GM21526 (cell line): ENCODE measurements at regions not wholly inside any gene's neighbourhood (a gene's known extent, or its start where the extent isn't known, plus 50 kb on each side); places are given as distances from the start of the nearest gene placed in this dataset.
"Not testable (repeated sequence)": the region's sequence is repeated elsewhere in the genome, so short reads cannot be mapped to it uniquely, and the experiment has no call there.

ENCODE experiments used
- ATAC-seq: cut with Tn5 transposase; IDR thresholded peaks from one replicate; pipeline ENCODE4 v1.9.1; 2021; ENCODE audit warnings: moderate library complexity; ENCODE audit not compliant: unreplicated experiment, low FRiP score

- no peak for ATAC-seq
These were observed 53.8 kb upstream of the ADAMTS18 start for GRCh38 chr16:77488652-77489051.

- ATAC-seq, result no peak
These were observed 56.3 kb upstream of the ADAMTS18 start for GRCh38 chr16:77491091-77491490.

- ATAC-seq, result no peak
These were observed 62.1 kb upstream of the ADAMTS18 start for GRCh38 chr16:77496934-77497333.

GRCh38 chr16:77499373-77500285 lies 64.8 kb upstream of the ADAMTS18 start:
- no peak for ATAC-seq

- no peak for ATAC-seq
These were observed 65.4 kb upstream of the ADAMTS18 start for GRCh38 chr16:77500286-77500598.

- ATAC-seq, result no peak
These were observed 66.3 kb upstream of the ADAMTS18 start for GRCh38 chr16:77500934-77501664.

- ATAC-seq, result no peak
These were observed 67.6 kb upstream of the ADAMTS18 start for GRCh38 chr16:77502448-77502847.

GRCh38 chr16:77506492-77506891 lies 71.7 kb upstream of the ADAMTS18 start:
- not testable (repeated sequence) for ATAC-seq

GRCh38 chr16:77509051-77509450 lies 74.2 kb upstream of the ADAMTS18 start:
- no peak for ATAC-seq

- ATAC-seq, result no peak
These were observed 75.0 kb upstream of the ADAMTS18 start for GRCh38 chr16:77509796-77510195.

- ATAC-seq, result no peak
These were observed 76.2 kb upstream of the ADAMTS18 start for GRCh38 chr16:77511053-77511452.

- no peak for ATAC-seq
These were observed 79.8 kb upstream of the ADAMTS18 start for GRCh38 chr16:77514500-77515220.

GRCh38 chr16:77525226-77525625 lies 90.4 kb upstream of the ADAMTS18 start:
- ATAC-seq, result not testable (repeated sequence)

GRCh38 chr16:77531752-77532151 lies 96.9 kb upstream of the ADAMTS18 start:
- ATAC-seq, result no peak

- no peak for ATAC-seq
These were observed 102.0 kb upstream of the ADAMTS18 start for GRCh38 chr16:77536809-77537208.

- ATAC-seq, result no peak
These were observed 104.7 kb upstream of the ADAMTS18 start for GRCh38 chr16:77539421-77540034.

GRCh38 chr16:77540646-77541045 lies 105.8 kb upstream of the ADAMTS18 start:
- no peak for ATAC-seq

GRCh38 chr16:77541165-77541564 lies 106.3 kb upstream of the ADAMTS18 start:
- no peak for ATAC-seq

GRCh38 chr16:77548151-77548550 lies 113.3 kb upstream of the ADAMTS18 start:
- ATAC-seq, result no peak

GRCh38 chr16:77548766-77549165 lies 113.9 kb upstream of the ADAMTS18 start:
- ATAC-seq, result no peak

- ATAC-seq, result no peak
These were observed 115.0 kb upstream of the ADAMTS18 start for GRCh38 chr16:77549876-77550275.
